Muscle of leg (tissue), 3 donors: ENCODE measurements at regions not wholly inside any gene's neighbourhood (a gene's known extent, or its start where the extent isn't known, plus 50 kb on each side); places are given as distances from the start of the nearest gene placed in this dataset.

Source experiments
- DNase-seq: peaks from one replicate; pipeline ENCODE4 v3.0.0; 2013
- H3K27ac ChIP-seq: one replicate; pipeline ENCODE4 v1.5.1; 2013; ENCODE audit warnings: mild to moderate bottlenecking, low read length, control low read depth
- H3K27me3 ChIP-seq: one replicate; pipeline ENCODE4 v1.6.1; 2013; ENCODE audit warnings: low read length; ENCODE audit not compliant: control insufficient read depth, insufficient read depth
- H3K36me3 ChIP-seq: one replicate; pipeline ENCODE4 v1.6.1; 2013; ENCODE audit warnings: low read length; ENCODE audit not compliant: control insufficient read depth, insufficient read depth
- H3K4me1 ChIP-seq: one replicate; pipeline ENCODE4 v1.6.1; 2013; ENCODE audit warnings: low read length; ENCODE audit not compliant: control insufficient read depth, insufficient read depth
- H3K4me3 ChIP-seq: one replicate; pipeline ENCODE4 v1.5.1; 2013; ENCODE audit warnings: low read length, control low read depth
- H3K9me3 ChIP-seq: replicated peaks from 2 replicates; pipeline ENCODE4 v1.6.1; 2013; ENCODE audit warnings: low read depth, low read length; ENCODE audit not compliant: control insufficient read depth
- WGBS: methylation state at CpG from one replicate; pipeline ENCODE4 v1.1.5; 2013; ENCODE audit warnings: missing lambda C conversion rate; ENCODE audit not compliant: insufficient coverage; 5-methylcytosine and 5-hydroxymethylcytosine counted together

GRCh38 chr10:111916011-111916410 is 267.6 kb downstream of the GPAM start:
- Histone ChIP-seq H3K27me3 (no peaks in the 10 kb centered on the region), H3K4me1 (no peaks in the 10 kb centered on the region), H3K36me3 (no peaks in the 10 kb centered on the region), H3K4me3 (no peak overlapping the region), H3K27ac (no peak overlapping the region), H3K9me3 (no peaks in the 10 kb centered on the region)
- DNase-seq = no peak
- WGBS = no CpG with 5 or more reads among the region's 4 CpGs

- no peak overlapping the region for H3K27ac ChIP-seq
- WGBS = no CpG with 5 or more reads among the region's 2 CpGs
- no peak overlapping the region for H3K4me3 ChIP-seq
- no peaks in the 10 kb centered on the region for H3K4me1 ChIP-seq
- H3K36me3 ChIP-seq = no peaks in the 10 kb centered on the region
- no peak for DNase-seq
- no peaks in the 10 kb centered on the region for H3K27me3 ChIP-seq
- no peaks in the 10 kb centered on the region for H3K9me3 ChIP-seq
Observed at GRCh38 chr10:111921821-111922220, 261.7 kb downstream of the GPAM start.

GRCh38 chr10:111923032-111923431 is 260.5 kb downstream of the GPAM start:
- Histone ChIP-seq H3K36me3 (no peaks in the 10 kb centered on the region), H3K27ac (no peak overlapping the region), H3K4me3 (no peak overlapping the region), H3K27me3 (no peaks in the 10 kb centered on the region), H3K9me3 (no peaks in the 10 kb centered on the region), H3K4me1 (no peaks in the 10 kb centered on the region)
- DNase-seq = no peak
- no CpG with 5 or more reads among the region's 1 CpG for WGBS

- no peak overlapping the region for H3K27ac ChIP-seq
- 96% methylated on average over 2 of the region's 6 CpGs for WGBS
Observed at GRCh38 chr10:111926286-111926685, 257.3 kb downstream of the GPAM start.

GRCh38 chr10:111933937-111934336 is 249.6 kb downstream of the GPAM start:
- no peak for DNase-seq
- Histone ChIP-seq H3K4me1 (no peaks in the 10 kb centered on the region), H3K36me3 (no peaks in the 10 kb centered on the region), H3K9me3 (no peaks in the 10 kb centered on the region), H3K4me3 (no peak overlapping the region), H3K27ac (no peak overlapping the region), H3K27me3 (no peaks in the 10 kb centered on the region)
- 82% methylated on average over 3 of the region's 5 CpGs for WGBS

More at GRCh38 chr10:111926286-111926685, 257.3 kb downstream of the GPAM start:
- no peaks in the 10 kb centered on the region for H3K4me1 ChIP-seq
- no peak overlapping the region for H3K4me3 ChIP-seq
- no peaks in the 10 kb centered on the region for H3K9me3 ChIP-seq
- DNase-seq = no peak
- no peaks in the 10 kb centered on the region for H3K27me3 ChIP-seq
- no peaks in the 10 kb centered on the region for H3K36me3 ChIP-seq

GRCh38 chr10:111934931-111935330 is 248.6 kb downstream of the GPAM start:
- Histone ChIP-seq H3K4me3 (no peak overlapping the region), H3K9me3 (no peaks in the 10 kb centered on the region), H3K27ac (no peak overlapping the region), H3K4me1 (no peaks in the 10 kb centered on the region), H3K36me3 (no peaks in the 10 kb centered on the region), H3K27me3 (no peaks in the 10 kb centered on the region)
- no peak for DNase-seq
- WGBS = no CpG with 5 or more reads among the region's 1 CpG

- Histone ChIP-seq H3K9me3 (no peaks in the 10 kb centered on the region), H3K4me1 (no peaks in the 10 kb centered on the region), H3K4me3 (no peak overlapping the region), H3K27me3 (no peaks in the 10 kb centered on the region), H3K27ac (no peak overlapping the region), H3K36me3 (no peaks in the 10 kb centered on the region)
- no CpG with 5 or more reads among the region's 3 CpGs for WGBS
- DNase-seq = no peak
Observed at GRCh38 chr10:111936143-111936542, 247.4 kb downstream of the GPAM start.

- no peak for DNase-seq
- Histone ChIP-seq H3K36me3 (no peaks in the 10 kb centered on the region), H3K4me1 (no peaks in the 10 kb centered on the region), H3K4me3 (no peak overlapping the region), H3K27me3 (no peaks in the 10 kb centered on the region), H3K27ac (no peak overlapping the region), H3K9me3 (peaks cover 4% of the 10 kb centered on the region)
- WGBS = 57% methylated on average over 5 of the region's 6 CpGs
Observed at GRCh38 chr10:111944331-111944730, 239.2 kb downstream of the GPAM start.

- no peaks in the 10 kb centered on the region for H3K36me3 ChIP-seq
- 20% methylated on average over 1 of the region's 1 CpG for WGBS
- H3K9me3 ChIP-seq = no peaks in the 10 kb centered on the region
- no peaks in the 10 kb centered on the region for H3K27me3 ChIP-seq
- H3K27ac ChIP-seq = no peak overlapping the region
- no peak overlapping the region for H3K4me3 ChIP-seq
- no peak for DNase-seq
- no peaks in the 10 kb centered on the region for H3K4me1 ChIP-seq
Observed at GRCh38 chr10:111953949-111954348, 229.6 kb downstream of the GPAM start.

GRCh38 chr10:111954386-111954785 is 229.2 kb downstream of the GPAM start:
- Histone ChIP-seq H3K4me1 (no peaks in the 10 kb centered on the region), H3K27ac (no peak overlapping the region), H3K9me3 (no peaks in the 10 kb centered on the region), H3K27me3 (no peaks in the 10 kb centered on the region), H3K36me3 (no peaks in the 10 kb centered on the region), H3K4me3 (no peak overlapping the region)
- DNase-seq = peak; percentile 15
- WGBS = 21% methylated on average over 2 of the region's 4 CpGs

GRCh38 chr10:111956841-111957240 is 226.7 kb downstream of the GPAM start:
- WGBS = 86% methylated on average over 2 of the region's 6 CpGs
- no peaks in the 10 kb centered on the region for H3K4me1 ChIP-seq
- no peaks in the 10 kb centered on the region for H3K9me3 ChIP-seq
- H3K27me3 ChIP-seq = no peaks in the 10 kb centered on the region
- H3K4me3 ChIP-seq = no peak overlapping the region
- H3K27ac ChIP-seq = no peak overlapping the region
- DNase-seq = no peak
- no peaks in the 10 kb centered on the region for H3K36me3 ChIP-seq
